NCI-H2029 (cell line): ENCODE measurements at regions not wholly inside any gene's neighbourhood (a gene's known extent, or its start where the extent isn't known, plus 50 kb on each side); places are given as distances from the start of the nearest gene placed in this dataset.

Source experiments
- DNase-seq: peaks from one replicate; lab custom pipeline; 2025; lab: John Stamatoyannopoulos, UW

DNA sequence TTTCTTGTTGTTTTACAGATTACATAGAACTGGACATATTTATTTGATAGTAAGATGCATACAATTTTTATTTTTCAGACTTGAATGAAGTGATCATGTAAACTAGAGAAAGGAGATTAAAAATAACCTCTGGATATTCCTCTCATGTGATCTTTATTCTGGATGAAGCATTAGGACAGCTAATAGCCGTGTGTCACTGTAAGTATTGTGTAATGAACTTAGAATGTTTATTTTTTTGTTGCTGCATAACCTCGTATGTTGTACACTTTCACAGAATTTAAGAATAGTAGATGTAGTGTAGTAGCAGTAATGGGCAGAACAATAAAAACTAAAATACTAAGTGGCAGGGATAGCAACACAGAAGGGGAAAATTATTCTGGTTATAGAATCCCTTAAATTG, 2094.5 kb upstream of the TENM3 start:
- DNase-seq: no peak

DNA sequence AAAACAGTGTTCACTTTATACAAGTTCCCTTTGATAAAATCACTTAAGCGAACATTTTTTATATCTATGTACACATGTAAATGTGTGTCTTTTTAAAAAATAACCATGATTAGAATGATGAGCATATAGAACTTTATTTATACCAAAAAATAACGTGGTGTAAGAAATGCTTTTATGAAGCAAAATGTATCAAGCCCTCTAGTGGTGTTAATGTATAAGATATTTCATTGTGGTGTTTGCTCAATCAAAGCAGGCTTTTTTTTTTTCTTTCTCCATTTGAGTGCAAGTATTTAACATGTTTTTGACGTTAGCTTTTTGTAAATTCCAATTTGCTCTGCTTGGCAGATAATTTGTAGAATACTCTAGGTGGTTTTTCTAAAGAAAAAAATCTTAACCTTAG, 2092.4 kb upstream of the TENM3 start:
- no peak for DNase-seq

DNA sequence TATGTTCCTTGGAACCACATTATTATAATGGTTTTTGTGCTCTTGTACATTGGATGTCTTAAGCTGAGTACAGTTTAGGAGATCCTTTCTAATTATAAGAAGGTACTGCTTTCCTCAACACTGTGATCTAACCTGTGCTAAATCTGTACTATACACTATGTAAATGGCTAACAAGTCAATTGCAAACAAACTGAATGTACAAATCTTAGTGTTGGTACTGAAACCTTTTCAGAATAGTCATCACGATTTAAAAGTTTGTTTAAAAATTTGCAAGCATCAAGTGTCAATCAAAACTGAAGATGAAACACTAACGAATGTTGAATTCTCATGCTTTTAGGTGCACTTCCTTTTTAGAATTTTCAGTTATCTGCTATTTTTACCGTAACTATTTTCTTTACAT, 2090.4 kb upstream of the TENM3 start:
- DNase-seq: no peak

DNA sequence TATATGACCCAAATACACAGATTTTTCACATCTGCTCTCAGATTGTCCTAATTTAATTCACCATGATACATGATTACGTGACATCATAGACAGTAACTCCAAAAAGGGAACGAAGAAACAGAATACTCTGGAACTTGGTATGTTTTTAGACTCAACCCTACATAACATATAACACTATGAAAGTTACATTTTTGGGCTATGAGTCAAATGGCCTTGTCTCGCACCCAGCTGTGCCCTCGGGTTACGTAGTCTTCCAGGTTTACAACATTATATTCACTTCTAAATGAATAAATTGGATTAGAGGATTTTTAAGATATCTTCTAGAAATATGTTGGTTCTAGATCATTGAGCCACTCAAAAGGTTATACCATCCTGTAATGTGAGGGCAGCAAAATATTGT, 2089.6 kb upstream of the TENM3 start:
- DNase-seq: no peak

DNA sequence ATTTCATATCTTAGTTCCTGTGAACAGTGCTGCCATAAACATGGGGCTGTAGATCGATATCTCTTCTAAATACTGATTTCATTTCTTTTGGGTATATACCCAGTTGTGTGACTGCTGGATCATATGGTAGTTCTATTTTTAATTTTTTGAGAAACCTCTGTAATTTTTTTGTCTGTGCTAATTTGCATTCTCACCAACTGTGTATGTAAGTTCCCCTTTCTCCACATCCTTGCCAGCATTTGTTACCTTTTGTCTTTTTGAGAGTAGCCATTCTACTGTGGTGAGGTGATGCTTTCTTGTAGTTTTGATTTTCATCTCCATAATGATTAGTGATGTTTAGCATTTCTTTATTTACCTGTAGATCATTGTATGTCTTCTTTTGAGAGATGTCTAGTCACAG, 2086.5 kb upstream of the TENM3 start:
- DNase-seq: no peak

DNA sequence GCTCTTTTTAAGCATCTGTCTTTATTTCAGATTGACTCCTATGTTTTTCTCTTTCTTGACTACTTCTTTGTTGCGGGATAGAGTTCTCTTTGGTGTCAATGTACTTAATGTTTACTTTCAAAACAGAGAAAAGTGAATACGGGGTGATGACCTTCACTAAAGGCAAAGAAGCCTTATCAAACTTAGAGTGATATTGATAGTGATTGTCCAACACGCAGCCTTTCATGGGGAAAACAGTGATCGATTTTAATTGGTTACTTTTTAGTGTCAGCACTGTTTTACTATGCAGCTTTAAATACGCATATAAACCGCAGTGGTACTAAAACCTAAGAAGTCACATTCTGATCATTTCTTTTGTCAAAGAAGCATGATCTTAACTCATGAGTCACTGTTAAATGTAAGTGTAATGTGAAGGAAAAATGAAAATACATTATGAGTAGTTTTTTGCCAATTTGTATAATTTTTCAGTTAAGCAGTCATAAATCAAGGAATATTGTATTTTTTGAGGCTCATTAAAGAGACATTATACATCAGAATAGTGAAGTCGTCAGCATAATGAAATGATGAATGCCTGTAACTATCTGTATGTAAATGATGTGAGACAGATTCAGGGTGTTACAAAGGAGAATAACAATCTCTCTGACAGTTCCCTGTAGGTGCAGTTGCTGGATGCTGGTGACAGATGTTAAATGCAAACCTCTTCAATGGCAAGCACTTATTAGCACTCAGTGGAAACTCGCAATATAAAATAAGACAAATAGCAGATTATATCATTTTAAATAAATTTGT, 2082.8 kb upstream of the TENM3 start:
- DNase-seq: no peak

DNA sequence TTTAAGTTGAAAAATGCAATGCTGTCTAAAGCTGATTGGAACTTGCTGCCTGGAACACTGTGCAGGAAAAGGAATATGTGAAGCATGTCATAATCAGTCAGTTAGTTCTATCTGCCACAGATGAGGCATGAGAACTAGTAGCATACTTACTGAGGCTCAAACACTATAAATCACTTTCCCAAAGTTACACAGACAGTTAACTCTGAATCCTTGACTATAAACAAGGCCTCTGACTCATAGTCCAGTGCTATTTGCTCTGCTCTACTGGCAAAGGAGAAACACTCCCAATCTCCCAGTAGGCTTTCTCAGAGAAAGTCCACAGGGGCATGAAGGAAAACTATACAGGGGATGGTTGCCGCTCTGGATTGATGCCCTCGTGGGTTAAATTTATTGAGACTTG, 2078.4 kb upstream of the TENM3 start:
- no peak for DNase-seq

DNA sequence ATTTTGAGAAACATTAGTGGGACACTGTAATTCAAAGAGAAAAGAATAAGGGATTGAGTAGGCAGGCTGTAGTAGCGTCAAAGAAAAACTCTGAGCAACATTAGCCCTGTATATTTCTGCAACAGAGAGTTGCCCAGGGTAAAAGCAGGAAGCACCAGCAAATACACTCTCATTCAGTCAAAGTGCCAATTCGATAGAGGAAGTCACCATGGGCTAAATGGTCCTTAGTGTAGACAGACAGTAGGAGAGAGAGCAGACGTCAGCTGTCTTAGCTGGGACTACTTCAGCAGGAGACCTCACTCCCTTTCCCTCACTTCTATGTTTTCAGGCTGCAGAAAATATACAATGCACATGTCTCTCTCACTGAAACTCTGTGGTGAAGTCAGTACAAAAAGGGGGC, 2073.8 kb upstream of the TENM3 start:
- no peak for DNase-seq

DNA sequence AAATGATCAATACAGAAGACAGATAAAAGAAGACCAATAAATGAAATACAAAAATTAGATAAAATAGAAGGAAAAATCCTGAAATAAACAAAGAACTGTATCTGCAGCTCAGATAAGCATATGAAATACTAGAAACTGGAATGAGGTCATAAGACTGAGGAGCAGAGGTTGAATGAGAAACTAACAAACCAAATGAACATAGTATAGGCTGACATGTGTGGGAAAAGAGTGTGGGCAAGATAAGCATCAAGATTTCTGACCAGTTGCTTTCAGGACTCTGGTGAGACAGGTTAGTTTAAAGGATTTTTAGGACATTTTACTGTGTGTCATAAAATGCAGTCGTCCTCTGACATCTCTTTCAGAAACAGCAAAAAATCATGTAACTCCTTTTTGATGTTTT, 2073.2 kb upstream of the TENM3 start:
- DNase-seq: no peak

DNA sequence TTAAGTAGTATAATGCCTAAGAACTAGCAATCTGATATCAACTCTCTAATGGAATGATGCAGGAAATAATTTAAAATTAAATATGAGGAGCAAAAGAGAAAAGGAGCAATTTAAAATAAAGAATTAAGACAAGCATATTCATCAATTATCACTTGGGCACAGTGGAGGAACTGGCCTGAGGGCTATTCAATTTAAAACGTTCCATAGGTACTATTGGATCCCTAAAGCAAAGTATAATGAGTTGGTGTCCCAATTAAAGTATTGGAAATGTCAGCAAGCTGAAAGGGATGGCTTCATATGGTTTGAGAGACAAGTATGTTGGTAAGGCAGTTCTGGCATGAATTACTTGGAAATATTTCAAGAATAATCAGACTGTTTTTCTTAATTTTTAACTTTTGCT, 2064.1 kb upstream of the TENM3 start:
- DNase-seq: no peak

DNA sequence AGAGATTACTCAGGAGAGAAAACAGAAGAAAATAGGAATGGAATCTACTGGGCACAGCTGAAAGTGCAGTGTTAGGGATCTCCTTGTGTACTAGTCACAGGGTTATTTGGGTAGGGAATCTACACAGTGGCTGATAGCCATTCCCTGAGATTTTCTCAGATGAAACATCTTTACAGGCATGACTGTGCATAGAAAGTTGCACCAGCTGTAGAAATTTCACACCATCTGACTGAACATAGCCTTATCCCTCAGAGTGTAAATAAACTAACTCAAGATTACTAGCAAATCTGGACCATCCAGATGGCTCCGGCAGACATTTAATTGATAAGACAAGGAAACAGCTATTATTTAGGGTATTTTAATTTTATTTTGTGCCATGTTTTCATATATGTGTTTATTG, 2053.5 kb upstream of the TENM3 start:
- DNase-seq: no peak

DNA sequence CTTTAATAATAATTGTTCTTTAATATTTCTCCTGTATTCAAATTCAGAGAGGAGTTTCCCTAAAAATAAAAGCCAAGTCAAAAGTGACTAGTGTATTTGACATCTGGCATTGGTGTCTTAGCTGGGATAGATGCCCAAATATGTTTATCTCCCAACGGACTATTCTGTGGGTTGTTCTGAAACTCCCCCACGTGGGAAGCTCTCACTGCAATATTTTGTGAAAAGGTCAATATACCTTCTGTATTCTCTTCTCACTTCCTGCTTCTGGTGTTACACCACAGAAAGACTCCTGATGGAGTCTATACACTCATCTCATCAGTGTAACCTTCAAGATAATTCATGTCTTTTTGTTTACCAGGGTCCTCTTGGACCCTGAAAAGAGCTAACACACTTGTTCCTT, 2052.8 kb upstream of the TENM3 start:
- no peak for DNase-seq

DNA sequence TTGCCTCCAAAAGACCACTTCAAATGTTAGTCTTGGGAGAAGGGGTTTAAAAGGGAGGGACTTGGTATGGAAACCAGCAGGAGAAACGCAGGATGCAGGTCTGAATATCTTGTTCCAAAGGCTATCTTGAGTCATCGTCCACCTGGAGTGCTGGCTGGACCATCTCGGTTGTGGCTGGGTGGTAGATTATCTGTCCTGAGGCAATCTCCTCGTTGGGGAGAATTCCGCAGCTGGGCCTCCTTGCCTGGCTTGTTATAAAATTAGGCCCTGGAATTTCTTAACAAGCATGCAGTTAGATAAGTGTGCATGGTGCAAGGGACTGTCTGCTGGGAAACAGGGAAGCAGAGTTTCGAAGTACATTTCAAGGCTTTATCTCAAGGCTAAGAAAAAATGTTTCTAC, 2045.7 kb upstream of the TENM3 start:
- DNase-seq: no peak

DNA sequence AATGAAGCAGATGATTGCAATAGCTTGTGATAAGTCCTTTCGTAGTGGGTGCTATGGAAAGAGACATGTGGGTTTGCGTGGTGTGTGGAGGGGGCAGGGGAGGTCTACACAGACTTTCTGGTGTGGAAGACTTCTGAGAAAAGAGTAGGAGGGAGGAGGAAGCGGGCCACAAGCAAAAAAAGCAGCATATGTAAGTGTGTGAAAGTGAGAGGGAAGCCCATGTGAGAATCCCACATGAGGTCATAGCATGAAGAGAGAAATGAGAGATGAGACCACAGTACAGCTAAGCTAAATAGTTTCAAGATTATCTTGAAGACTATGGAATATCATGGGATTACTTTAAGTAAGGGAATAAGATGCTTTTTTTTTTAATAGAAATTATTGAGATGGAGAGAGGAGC, 2039.9 kb upstream of the TENM3 start:
- DNase-seq: no peak

DNA sequence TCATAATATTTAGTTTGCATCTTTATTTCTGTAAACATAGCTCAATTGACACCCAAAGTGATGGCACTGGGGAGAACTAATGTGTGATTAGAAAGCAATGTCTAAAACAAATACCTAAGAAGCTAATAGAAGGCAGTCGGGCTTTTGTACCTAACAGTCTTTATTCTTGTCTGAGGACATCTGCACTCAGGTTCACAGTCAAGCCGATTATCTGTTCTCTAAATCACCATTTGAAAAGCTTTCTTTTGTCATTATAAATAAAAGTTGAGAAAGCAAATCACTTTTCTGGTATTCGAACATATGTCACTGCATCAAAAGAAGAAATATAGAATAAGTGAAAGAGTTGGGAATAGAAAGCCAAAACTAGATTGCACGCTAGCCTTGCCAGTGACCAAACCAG, 2037.9 kb upstream of the TENM3 start:
- no peak for DNase-seq

DNA sequence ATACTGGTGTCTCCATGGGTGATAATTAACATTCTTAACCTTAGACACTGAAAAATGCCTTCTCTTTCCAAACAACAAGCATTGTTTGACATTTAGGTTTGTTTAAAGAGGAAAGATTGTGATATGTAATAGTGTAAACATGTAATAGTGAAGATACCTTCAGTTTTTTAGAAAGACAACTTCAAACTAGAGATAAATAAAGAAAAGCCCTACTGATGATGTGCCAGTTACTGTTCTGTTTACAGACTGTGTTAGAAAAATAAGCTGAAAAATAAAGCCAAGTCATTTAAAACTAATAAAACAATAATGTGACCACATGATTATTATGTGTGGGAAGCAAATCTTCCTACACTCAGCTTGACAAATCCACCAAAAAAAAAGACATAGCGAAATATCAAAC, 2035.3 kb upstream of the TENM3 start:
- DNase-seq: no peak

DNA sequence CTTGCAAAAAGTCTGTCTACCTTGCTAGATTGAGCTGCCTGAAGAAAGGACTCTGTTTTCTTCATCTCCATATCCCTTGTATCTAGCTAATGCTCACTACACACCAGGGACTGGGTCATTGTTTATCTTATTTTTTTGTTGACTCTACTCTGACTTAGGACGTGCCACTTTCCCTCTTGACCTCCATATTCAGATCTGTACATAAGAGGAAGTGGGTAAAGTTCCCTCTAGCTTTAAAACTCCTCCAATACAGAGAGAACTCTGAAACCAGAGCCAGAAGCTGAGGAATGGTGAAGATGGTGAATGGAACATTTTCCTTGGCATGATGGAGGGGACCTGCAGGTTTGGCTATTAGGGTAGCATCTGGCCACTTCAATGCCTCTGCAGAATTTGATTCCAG, 2026.1 kb upstream of the TENM3 start:
- no peak for DNase-seq

DNA sequence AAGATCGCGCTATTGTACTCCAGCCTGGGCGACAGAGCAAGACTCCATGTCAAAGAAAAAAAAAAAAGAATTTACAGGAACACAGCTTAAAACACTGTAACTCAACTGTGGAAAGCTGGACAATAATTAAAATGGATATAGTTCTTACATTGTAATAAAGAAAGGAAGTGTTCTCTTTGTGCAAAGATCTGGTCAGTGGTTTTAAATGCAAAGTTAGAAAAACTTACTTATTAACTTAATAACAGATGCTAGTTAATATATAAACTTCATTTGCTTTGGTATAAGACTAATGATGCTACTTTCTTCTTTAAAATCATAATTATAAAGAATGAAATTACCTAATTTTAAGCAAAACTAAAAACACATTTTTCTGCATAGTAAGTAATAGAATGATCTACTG, 2024.1 kb upstream of the TENM3 start:
- no peak for DNase-seq

DNA sequence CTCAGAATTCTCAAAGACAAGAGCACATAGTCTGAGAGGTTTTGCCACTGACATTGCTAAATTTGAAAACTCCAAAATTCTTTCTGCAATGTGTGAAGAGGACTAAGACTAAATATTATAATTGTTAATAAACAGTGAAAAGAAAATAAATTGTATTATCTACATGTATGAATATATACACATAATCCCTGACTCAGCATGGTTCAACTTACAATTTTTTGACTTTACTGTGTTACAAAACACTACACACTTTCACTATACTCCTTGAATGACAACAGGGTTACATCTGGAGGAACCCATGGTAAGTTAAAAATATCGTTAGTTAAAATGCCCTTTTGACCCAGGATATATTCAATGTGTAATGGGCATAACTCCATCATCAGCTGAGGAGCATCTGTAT, 2017.2 kb upstream of the TENM3 start:
- DNase-seq: no peak

DNA sequence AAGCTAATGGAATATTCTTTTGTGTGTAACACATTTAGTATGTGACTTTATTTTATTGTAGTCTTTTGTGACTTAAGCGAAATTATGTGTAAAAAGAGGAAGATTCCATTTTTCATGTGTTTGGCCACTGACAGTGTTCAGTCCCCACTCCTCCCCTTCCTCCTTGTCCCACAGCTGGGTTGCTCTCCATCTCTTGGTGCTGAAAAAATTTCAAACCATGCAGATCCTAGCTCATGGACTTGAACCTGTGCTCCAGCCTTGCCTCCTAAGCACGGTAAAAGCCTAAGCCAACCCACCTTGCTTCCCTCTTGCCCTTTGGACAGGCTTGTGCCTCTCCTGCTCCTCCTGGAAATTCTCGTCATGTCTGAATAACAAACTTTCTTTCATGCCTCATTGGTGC, 2008.5 kb upstream of the TENM3 start:
- DNase-seq: no peak

DNA sequence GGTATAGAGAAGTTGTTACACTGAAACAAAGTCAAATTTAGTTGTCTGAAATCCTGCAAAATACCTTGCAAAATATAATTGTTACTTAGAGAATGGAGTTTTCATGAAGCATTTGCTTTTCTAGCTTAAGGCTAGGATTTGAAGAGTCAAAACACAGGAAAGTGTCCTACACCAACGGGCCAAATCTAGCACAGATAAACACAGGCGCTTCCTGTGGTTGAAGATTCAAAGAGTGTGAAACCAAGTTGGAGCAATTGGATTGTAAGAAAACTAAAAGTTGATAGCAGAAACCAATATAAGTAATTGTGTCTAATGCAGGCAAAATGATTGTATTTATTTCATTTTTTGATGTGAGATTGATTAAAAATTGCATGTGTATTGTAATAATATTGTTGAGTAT, 2002.5 kb upstream of the TENM3 start:
- no peak for DNase-seq

DNA sequence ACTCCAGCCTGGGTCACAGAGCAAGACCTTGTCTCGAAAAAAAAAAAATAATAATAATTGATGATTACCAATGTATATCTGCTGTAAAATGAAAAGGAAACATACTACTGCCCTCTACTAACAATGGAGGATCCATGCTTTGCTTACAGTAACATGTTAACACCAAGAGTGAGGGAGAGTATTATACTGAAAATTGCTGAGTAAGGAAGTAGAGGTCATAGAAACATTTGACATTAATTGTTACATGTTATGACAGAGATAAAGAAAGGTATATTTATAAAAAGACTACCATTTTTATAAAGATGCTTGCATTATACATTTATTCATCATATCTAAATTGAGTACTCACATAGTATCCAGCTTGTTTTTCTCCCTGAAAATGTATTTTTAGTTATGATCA, 1989.8 kb upstream of the TENM3 start:
- DNase-seq: no peak

DNA sequence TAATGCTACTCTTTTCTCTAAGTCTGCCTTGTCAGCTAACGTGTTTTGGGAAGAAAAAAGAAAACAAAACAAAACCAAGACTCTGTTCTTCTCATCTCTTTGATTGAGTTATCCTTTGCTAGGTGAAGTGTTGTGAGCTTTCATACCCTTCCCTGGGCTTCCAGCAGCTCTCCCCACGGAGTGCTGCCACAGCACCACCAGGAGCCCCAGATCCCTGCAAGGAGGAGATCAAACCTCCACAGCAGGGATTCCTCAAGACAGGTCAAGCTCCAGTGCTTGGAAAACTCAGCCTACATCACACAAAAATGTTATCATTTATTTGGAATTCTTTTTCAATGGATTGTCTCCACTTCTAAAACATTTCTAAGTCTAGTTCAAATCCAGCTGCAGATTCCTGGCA, 1981.9 kb upstream of the TENM3 start:
- DNase-seq: no peak

DNA sequence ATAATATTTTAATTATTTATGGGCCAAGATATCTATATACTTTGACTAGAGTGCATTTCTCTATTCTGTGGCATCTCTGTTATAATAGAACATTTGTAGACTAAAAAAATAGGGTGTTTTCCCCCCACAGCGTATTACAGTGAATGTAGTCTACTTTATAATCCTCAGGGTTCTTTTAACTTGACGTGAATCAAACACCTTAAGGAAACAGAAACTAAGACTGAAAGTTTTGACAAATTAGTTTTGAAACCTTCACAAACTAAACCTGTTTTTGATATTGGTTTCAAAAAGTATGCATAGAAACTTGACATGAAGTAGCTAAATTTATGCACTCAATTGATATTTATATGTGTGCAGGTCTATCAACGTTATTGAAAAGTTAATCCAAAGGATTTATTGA, 1963.1 kb upstream of the TENM3 start:
- DNase-seq: no peak
